ENCODE measurements at regions not wholly inside any gene's neighbourhood (a gene's known extent, or its start where the extent isn't known, plus 50 kb on each side); places are given as distances from the start of the nearest gene placed in this dataset.

- no peak for TF ChIP-seq PAX5 (IDR thresholded peaks at IDR 0.05; ENCODE audit: borderline replicate concordance, low read depth, low read length)
- TF ChIP-seq MYB (IDR thresholded peaks at IDR 0.05; ENCODE audit: borderline replicate concordance, low read depth, low read length) = no peak
- TF ChIP-seq CBX5 (IDR thresholded peaks at IDR 0.05; ENCODE audit: low read depth) = no peak
- TF ChIP-seq MEF2A (IDR thresholded peaks at IDR 0.05; ENCODE audit: insufficient read depth, low read depth, low read length) = no peak
- TF ChIP-seq ZNF217 (IDR thresholded peaks at IDR 0.05) = no peak
- TF ChIP-seq E2F4 (IDR thresholded peaks at IDR 0.05; ENCODE audit: low read depth, low read length) = no peak
- TF ChIP-seq SKIL (IDR thresholded peaks at IDR 0.05; ENCODE audit: low read depth, poor library complexity, severe bottlenecking) = no peak
- TF ChIP-seq IRF3 (IDR thresholded peaks at IDR 0.05) = no peak
- TF ChIP-seq TBL1XR1 (IDR thresholded peaks at IDR 0.05; ENCODE audit: low read depth, low read length) = no peak
- TF ChIP-seq TCF7 (IDR thresholded peaks at IDR 0.05; ENCODE audit: borderline replicate concordance) = no peak
- TF ChIP-seq NRF1 (conservative IDR thresholded peaks at IDR 0.05; ENCODE audit: low read depth, low read length) = no peak
- TF ChIP-seq HSF1 (IDR thresholded peaks at IDR 0.05; ENCODE audit: low read depth, low read length) = no peak
- TF ChIP-seq SMARCA5 (IDR thresholded peaks at IDR 0.05) = no peak
- no peak for TF ChIP-seq PBX3 (IDR thresholded peaks at IDR 0.05; ENCODE audit: insufficient replicate concordance, low read depth, low read length)
- peak; percentile 60; the same call in 1 of the 2 replicates for TF ChIP-seq IRF4 (IDR thresholded peaks at IDR 0.05; ENCODE audit: low read depth, low read length)
- TF ChIP-seq SMAD1 (IDR thresholded peaks at IDR 0.05; ENCODE audit: low read depth, partially characterized antibody) = no peak
- TF ChIP-seq TCF12 (IDR thresholded peaks at IDR 0.05; ENCODE audit: low read depth, low read length) = no peak
- no peak for TF ChIP-seq ATF7 (IDR thresholded peaks at IDR 0.05; ENCODE audit: low read depth)
- TF ChIP-seq MAX (IDR thresholded peaks at IDR 0.05; ENCODE audit: low read depth, low read length) = no peak
- no peak for TF ChIP-seq BACH1 (IDR thresholded peaks at IDR 0.05; ENCODE audit: borderline replicate concordance)
- TF ChIP-seq YY1 (IDR thresholded peaks at IDR 0.05; ENCODE audit: low read depth, low read length) = no peak
- TF ChIP-seq BHLHE40 (IDR thresholded peaks at IDR 0.05; ENCODE audit: borderline replicate concordance in 1 of 2, low read depth in 2 of 2, low read length in 1 of 2) = no peak
- no peak for TF ChIP-seq ZNF622 (IDR thresholded peaks at IDR 0.05)
- TF ChIP-seq NR2C1 (IDR thresholded peaks at IDR 0.05) = no peak
- no peak for TF ChIP-seq ETV6 (conservative IDR thresholded peaks at IDR 0.05 in 1 of 2, IDR thresholded peaks at IDR 0.05 in 1 of 2; ENCODE audit: borderline replicate concordance in 1 of 2, low read depth in 1 of 2)
These were observed 184.1 kb upstream of the TLE3 start (continued) for GRCh38 chr15:70281811-70282307.
